ENCODE measurements at regions not wholly inside any gene's neighbourhood (a gene's known extent, or its start where the extent isn't known, plus 50 kb on each side); places are given as distances from the start of the nearest gene placed in this dataset.

DNA sequence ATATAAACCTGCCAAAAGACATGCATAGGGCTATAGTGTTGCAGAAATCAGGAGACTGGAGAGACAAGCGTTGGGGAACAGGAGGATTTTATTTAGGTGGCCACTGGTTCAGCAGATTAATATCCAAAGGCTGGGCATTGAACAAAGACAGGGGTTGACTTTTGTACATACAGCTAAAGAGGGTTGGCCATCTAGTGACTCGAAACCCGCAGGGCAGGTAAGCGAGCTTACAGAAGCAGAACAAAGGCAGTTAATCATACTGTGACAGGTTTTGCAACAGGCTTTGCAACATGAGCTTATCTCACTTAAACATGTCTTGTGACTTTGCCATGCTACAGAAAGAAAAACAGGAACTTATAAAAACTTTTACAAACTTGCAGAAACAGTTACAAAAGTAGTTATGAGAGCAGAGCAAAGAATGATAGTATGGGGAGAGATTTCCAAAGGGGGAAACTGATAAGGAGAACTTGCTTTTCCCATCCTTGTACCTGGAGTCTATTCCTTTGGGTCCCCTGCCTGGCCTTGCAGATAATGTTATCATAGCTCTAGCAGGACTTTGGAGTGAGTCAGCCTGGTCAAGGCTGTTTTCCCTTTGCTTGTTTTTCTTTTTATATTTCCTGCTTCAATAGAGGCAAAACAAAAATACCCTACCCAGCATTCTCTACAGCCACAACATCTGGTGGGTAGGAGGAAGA, 234.2 kb downstream of the PCDH17 start:
- Histone ChIP-seq H3K9me2 (0 out of 2 replicates have a peak, but pooled peaks cover 3% of the 10 kb centered on the region), H3K27me3 (ENCODE audit: insufficient read depth) (no peaks in the 10 kb centered on the region), H3F3A (replicated peaks; ENCODE audit: insufficient read depth) (no peaks in the 10 kb centered on the region), H4K20me1 (ENCODE audit: insufficient read depth) (no peaks in the 10 kb centered on the region), H3K79me2 (ENCODE audit: insufficient read depth) (no peaks in the 10 kb centered on the region), H3K4me2 (no peak overlapping the region), H2AFZ (ENCODE audit: low read depth) (no peak overlapping the region), H3K4me3 (ENCODE audit: low read depth in 2 of 2, low read length in 1 of 2) (no peak overlapping the region), H3K27ac (ENCODE audit: low read depth in 2 of 2, low read length in 1 of 2) (no peak overlapping the region), H3K9me3 (no peaks in the 10 kb centered on the region), H3K4me1 (ENCODE audit: control insufficient read depth in 1 of 2, insufficient read depth in 2 of 2, low read depth in 1 of 2, low read length in 1 of 2) (no peaks in the 10 kb centered on the region), H3K36me3 (replicated peaks in 1 of 2; ENCODE audit: control insufficient read depth in 1 of 2, insufficient read depth in 2 of 2, low read length in 1 of 2) (no peaks in the 10 kb centered on the region), H3K9ac (no peak overlapping the region)
- DNase-seq = no peak
- ChIA-PET POLR2A (no interaction called here), CTCF (interaction anchor here (0.7 to 1.6 kb wide), 2 partner anchors 9 to 241 kb away, joined by 3 to 5 read pairs; no protein-coding TSS in a partner anchor)
- 40% methylated on average over 4 of the region's 4 CpGs for WGBS (ENCODE audit: low lambda C conversion rate)
- no peak for TF ChIP-seq RAD21 (IDR thresholded peaks at IDR 0.05; ENCODE audit: low read length)
- no peak for TF ChIP-seq NRF1 (IDR thresholded peaks at IDR 0.05; ENCODE audit: low read depth, low read length)
- no peak for TF ChIP-seq NFIC (IDR thresholded peaks at IDR 0.05; ENCODE audit: borderline replicate concordance)
- no peak for TF ChIP-seq FOXJ3 (CRISPR knock-in tag; IDR thresholded peaks at IDR 0.05)
- TF ChIP-seq, protein P1, sequence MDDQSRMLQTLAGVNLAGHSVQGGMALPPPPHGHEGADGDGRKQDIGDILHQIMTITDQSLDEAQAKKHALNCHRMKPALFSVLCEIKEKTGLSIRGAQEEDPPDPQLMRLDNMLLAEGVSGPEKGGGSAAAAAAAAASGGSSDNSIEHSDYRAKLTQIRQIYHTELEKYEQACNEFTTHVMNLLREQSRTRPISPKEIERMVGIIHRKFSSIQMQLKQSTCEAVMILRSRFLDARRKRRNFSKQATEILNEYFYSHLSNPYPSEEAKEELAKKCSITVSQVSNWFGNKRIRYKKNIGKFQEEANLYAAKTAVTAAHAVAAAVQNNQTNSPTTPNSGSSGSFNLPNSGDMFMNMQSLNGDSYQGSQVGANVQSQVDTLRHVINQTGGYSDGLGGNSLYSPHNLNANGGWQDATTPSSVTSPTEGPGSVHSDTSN (IDR thresholded peaks at IDR 0.05) = no peak

DNA sequence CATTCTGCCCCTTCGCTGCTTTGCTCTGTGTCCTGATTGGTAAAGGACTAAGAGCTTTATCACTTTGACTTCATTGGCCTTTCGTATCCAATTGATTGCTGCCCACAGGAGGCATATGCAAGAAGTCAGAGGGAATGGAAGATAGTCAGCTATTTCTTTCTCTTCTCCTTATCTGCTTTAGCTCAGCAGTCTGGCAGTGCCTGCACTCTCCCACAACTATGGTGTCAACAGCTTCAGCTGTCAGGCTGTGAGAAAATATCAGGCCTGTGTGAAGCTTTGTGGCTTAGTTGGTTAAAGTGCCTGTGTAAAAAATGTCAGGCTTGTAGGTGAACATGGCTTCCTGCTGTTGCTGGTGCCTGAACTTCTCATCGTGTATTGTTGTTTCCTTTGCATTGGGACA, 243.0 kb downstream of the PCDH17 start:
- no peak overlapping the region for H3K9ac ChIP-seq
- no peaks in the 10 kb centered on the region for H4K20me1 ChIP-seq (ENCODE audit: insufficient read depth)
- no peak overlapping the region for H3K4me2 ChIP-seq
- no peaks in the 10 kb centered on the region for H3K36me3 ChIP-seq (replicated peaks in 1 of 2; ENCODE audit: control insufficient read depth in 1 of 2, insufficient read depth in 2 of 2, low read length in 1 of 2)
- peaks cover 0 to 2% of the 10 kb centered on the region in 2 experiments; a peak in 2 of 4 replicates for H3K4me1 ChIP-seq (ENCODE audit: control insufficient read depth in 1 of 2, insufficient read depth in 2 of 2, low read depth in 1 of 2, low read length in 1 of 2)
- ChIA-PET CTCF (no interaction called here), POLR2A (no interaction called here)
- no peak for DNase-seq
- no peaks in the 10 kb centered on the region for H3K27me3 ChIP-seq (ENCODE audit: insufficient read depth)
- no peaks in the 10 kb centered on the region for H3K9me3 ChIP-seq
- 0 out of 2 replicates have a peak, but pooled peaks cover 3% of the 10 kb centered on the region for H3K9me2 ChIP-seq
- no peak overlapping the region for H3K4me3 ChIP-seq (ENCODE audit: low read depth in 2 of 2, low read length in 1 of 2)
- H3K79me2 ChIP-seq (ENCODE audit: insufficient read depth) = no peaks in the 10 kb centered on the region
- no peak overlapping the region for H3K27ac ChIP-seq (ENCODE audit: low read depth in 2 of 2, low read length in 1 of 2)
- H2AFZ ChIP-seq (ENCODE audit: low read depth) = no peak overlapping the region
- WGBS (ENCODE audit: low lambda C conversion rate) = 30% methylated on average over 3 of the region's 3 CpGs
- no peaks in the 10 kb centered on the region for H3F3A ChIP-seq (replicated peaks; ENCODE audit: insufficient read depth)
- TF ChIP-seq RCOR1 (IDR thresholded peaks at IDR 0.05; ENCODE audit: low read length) (no peak), JUND (IDR thresholded peaks at IDR 0.05) (no peak), TAF1 (IDR thresholded peaks at IDR 0.05; ENCODE audit: borderline replicate concordance, low read depth, low read length) (no peak), TCF12 (IDR thresholded peaks at IDR 0.05) (no peak), EZH2phosphoT487 (IDR thresholded peaks at IDR 0.05; ENCODE audit: borderline replicate concordance, low read depth) (no peak), ELF1 (IDR thresholded peaks at IDR 0.05) (no peak), RAD21 (IDR thresholded peaks at IDR 0.05; ENCODE audit: low read length) (no peak), MEF2A (IDR thresholded peaks at IDR 0.05; ENCODE audit: borderline replicate concordance, low read depth) (no peak), EP300 (IDR thresholded peaks at IDR 0.05; ENCODE audit: borderline replicate concordance in 1 of 2, low read depth in 1 of 2, low read length in 1 of 2) (no peak), YY1 (IDR thresholded peaks at IDR 0.05; ENCODE audit: low read depth) (no peak), RXRA (IDR thresholded peaks at IDR 0.05; ENCODE audit: borderline replicate concordance, low read depth) (no peak), SMC3 (IDR thresholded peaks at IDR 0.05; ENCODE audit: low read depth, low read length) (no peak)
- TF ChIP-seq, protein P2, sequence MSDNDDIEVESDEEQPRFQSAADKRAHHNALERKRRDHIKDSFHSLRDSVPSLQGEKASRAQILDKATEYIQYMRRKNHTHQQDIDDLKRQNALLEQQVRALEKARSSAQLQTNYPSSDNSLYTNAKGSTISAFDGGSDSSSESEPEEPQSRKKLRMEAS (IDR thresholded peaks at IDR 0.05; ENCODE audit: low read depth) = no peak
- TF ChIP-seq, protein P3, sequence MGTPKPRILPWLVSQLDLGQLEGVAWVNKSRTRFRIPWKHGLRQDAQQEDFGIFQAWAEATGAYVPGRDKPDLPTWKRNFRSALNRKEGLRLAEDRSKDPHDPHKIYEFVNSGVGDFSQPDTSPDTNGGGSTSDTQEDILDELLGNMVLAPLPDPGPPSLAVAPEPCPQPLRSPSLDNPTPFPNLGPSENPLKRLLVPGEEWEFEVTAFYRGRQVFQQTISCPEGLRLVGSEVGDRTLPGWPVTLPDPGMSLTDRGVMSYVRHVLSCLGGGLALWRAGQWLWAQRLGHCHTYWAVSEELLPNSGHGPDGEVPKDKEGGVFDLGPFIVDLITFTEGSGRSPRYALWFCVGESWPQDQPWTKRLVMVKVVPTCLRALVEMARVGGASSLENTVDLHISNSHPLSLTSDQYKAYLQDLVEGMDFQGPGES (IDR thresholded peaks at IDR 0.05; ENCODE audit: low read depth, low read length) = no peak
- TF ChIP-seq, protein P4, sequence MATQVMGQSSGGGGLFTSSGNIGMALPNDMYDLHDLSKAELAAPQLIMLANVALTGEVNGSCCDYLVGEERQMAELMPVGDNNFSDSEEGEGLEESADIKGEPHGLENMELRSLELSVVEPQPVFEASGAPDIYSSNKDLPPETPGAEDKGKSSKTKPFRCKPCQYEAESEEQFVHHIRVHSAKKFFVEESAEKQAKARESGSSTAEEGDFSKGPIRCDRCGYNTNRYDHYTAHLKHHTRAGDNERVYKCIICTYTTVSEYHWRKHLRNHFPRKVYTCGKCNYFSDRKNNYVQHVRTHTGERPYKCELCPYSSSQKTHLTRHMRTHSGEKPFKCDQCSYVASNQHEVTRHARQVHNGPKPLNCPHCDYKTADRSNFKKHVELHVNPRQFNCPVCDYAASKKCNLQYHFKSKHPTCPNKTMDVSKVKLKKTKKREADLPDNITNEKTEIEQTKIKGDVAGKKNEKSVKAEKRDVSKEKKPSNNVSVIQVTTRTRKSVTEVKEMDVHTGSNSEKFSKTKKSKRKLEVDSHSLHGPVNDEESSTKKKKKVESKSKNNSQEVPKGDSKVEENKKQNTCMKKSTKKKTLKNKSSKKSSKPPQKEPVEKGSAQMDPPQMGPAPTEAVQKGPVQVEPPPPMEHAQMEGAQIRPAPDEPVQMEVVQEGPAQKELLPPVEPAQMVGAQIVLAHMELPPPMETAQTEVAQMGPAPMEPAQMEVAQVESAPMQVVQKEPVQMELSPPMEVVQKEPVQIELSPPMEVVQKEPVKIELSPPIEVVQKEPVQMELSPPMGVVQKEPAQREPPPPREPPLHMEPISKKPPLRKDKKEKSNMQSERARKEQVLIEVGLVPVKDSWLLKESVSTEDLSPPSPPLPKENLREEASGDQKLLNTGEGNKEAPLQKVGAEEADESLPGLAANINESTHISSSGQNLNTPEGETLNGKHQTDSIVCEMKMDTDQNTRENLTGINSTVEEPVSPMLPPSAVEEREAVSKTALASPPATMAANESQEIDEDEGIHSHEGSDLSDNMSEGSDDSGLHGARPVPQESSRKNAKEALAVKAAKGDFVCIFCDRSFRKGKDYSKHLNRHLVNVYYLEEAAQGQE (IDR thresholded peaks at IDR 0.05; ENCODE audit: low read depth, low read length) = no peak
- TF ChIP-seq, protein P1 (IDR thresholded peaks at IDR 0.05) = no peak
- TF ChIP-seq, protein P5, sequence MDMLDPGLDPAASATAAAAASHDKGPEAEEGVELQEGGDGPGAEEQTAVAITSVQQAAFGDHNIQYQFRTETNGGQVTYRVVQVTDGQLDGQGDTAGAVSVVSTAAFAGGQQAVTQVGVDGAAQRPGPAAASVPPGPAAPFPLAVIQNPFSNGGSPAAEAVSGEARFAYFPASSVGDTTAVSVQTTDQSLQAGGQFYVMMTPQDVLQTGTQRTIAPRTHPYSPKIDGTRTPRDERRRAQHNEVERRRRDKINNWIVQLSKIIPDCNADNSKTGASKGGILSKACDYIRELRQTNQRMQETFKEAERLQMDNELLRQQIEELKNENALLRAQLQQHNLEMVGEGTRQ (IDR thresholded peaks at IDR 0.05; ENCODE audit: borderline replicate concordance, low read depth, low read length) = no peak
